ENCODE measurements at regions not wholly inside any gene's neighbourhood (a gene's known extent, or its start where the extent isn't known, plus 50 kb on each side); places are given as distances from the start of the nearest gene placed in this dataset.

DNA sequence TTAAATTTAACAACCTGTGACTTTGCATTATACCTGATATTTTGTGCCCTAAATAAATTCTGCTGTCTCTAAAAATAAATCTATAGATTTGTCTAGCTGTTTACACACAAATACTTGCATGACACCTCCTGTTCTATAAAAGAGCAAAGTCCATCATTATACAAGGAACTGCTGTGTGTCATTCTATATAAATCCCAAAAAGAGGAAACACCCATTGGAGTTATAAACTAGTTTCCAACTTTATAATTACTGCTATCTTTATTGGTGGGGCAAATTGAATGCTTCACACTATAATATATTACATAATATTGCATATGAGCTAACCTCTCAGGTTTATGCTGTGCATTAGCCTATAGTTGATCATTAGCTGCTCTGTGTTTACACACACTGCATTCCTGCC is 504.4 kb downstream of the SATB2 start:
- intact Hi-C loops (cut with DNase I) = no loop called here
- DNase-seq (ENCODE audit: low spot score) = no peak
- ATAC-seq = no peak

DNA sequence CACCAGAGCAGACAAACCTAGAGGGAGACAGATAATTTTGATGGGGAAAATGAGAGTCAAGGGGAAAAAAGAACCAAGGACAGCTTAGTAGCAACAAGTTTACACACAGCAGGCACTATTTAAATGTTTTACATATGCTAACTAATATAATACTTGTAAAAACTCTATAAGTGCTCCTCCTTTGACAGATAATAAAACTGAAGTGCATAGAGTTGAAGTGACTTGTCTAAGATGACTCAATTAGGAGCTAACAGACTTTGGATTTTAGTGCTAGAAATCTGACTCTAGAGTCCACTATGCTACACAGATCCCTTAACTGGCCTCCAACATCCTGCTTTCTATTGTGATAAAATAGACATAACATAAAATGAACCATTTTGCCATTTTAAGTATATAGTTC is 506.9 kb downstream of the SATB2 start:
- intact Hi-C loops (cut with DNase I) = no loop called here
- DNase-seq (ENCODE audit: low spot score) (no peak), ATAC-seq (no peak)

GRCh38 chr2:198945496-198945895 is 512.2 kb downstream of the SATB2 start:
- no peak for ATAC-seq
- intact Hi-C loops (cut with DNase I) = no loop called here
- no peak for DNase-seq (ENCODE audit: low spot score)

GRCh38 chr2:198930170-198930569 is 527.6 kb downstream of the SATB2 start:
- DNase-seq (ENCODE audit: low spot score) (no peak), ATAC-seq (no peak)
- intact Hi-C loops (cut with DNase I) = no loop called here

DNA sequence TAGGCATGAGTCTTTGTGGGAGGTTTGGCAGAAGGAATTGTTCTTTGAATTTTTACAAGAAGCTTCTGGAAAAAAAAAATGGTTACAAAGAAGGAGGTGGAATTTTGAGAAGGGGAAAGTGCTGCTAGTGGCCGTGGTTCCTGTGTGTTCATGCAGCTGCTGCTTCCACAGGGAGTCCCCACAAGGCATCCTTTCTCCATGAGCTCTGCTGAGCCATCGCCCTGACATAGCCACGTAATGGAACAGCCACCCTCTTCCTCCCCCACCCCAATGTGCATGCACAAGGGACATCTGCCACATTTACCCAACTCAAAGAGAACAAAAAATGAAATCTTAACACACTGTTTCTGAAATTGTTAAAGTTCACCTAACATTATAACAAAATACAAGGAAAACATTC is 529.7 kb downstream of the SATB2 start:
- ATAC-seq (no peak), DNase-seq (ENCODE audit: low spot score) (no peak)
- intact Hi-C loops (cut with DNase I) = no loop called here

DNA sequence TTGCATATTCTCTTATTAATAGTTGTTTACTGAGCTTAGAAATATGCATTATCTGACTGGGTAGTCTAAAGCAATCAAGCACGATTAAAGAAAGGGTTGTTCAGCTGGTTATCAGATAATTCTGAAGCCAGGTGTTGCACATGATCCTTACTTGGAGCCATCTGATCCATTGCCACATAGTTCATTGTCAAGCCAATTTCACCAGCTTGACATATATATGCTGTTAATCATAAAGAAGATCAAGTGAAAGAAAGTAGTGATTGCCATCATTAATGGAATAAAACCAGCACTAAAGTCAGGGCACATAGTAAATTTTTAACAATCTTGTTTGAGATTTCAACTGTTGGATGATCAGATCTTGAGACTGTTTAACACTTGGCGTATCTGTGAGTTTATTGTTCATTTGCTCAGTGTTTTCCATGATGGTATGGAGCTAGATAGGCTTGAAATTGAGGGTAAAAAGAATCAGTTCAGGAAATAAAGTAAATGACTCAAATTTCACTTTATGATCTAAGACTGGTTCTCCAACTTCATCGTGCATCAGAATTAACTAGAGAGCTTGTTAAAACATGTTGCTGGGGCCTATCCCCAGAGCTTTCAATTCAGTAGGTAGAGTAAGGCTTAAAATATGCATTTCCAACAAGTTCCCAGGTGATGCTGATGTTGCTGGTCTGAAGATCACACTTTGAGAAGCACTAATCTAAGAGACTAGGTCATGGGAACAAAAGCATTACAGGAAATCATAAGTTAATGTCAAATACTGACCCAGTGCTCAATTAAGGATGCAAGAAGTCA is 539.6 kb downstream of the SATB2 start:
- ATAC-seq = no peak
- intact Hi-C loops (cut with DNase I) = no loop called here
- DNase-seq (ENCODE audit: low spot score) = no peak

DNA sequence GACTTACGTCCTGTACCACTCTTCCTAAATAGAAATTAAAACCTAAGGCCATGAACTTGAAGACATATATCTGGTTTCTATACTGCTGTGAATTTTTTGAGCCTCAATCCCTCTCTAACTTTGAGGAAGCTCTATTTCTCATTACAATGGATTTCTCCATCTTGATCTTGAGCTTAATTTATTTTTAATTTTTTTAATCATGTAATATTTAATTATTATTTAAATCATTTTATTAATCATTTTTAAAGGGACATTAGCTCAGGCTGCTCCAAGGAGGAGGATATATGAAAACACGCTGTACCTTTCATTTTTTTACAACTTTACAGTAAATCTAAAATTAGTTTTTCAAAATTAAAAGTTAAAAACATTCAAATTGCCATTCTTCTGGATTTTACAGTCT is 540.5 kb downstream of the SATB2 start:
- intact Hi-C loops (cut with DNase I) = no loop called here
- DNase-seq (ENCODE audit: low spot score) (no peak), ATAC-seq (no peak)

DNA sequence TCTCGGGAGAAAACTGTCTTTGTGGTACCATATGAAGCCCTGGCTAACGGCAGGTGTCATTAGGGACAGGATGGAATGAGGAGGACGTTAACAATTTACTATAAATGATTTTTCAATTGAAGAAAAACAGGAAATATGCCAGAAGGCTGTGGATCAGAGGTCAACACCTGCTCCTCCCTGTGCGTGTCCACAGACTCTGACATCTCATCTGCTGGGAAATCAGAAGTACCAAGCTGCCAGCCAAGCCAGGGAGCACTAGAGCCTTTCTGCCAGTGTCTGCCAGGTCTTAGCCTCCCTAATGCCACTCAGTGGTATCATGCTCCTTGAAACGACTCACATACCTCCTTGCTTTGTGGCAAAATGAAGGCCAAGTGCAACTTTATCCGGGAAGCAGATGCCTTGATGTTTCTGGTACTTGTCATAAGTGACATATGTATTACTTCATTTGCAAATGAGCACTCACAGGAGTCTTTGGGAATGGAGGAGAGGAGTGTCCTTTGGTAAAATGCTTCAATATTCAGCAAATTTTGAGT is 541.1 kb downstream of the SATB2 start:
- ATAC-seq (no peak), DNase-seq (ENCODE audit: low spot score) (no peak)
- intact Hi-C loops (cut with DNase I) = no loop called here

- intact Hi-C loops (cut with DNase I) = no loop called here
- ATAC-seq (no peak), DNase-seq (ENCODE audit: low spot score) (no peak)
These were observed 544.2 kb downstream of the SATB2 start for GRCh38 chr2:198913394-198914152.

- DNase-seq (ENCODE audit: low spot score) (no peak), ATAC-seq (no peak)
- intact Hi-C loops (cut with DNase I) = no loop called here
These were observed 548.0 kb downstream of the SATB2 start for GRCh38 chr2:198909525-198910267.

GRCh38 chr2:198905881-198906612 is 551.7 kb downstream of the SATB2 start:
- ATAC-seq (no peak), DNase-seq (ENCODE audit: low spot score) (no peak)
- intact Hi-C loops (cut with DNase I) = no loop called here

DNA sequence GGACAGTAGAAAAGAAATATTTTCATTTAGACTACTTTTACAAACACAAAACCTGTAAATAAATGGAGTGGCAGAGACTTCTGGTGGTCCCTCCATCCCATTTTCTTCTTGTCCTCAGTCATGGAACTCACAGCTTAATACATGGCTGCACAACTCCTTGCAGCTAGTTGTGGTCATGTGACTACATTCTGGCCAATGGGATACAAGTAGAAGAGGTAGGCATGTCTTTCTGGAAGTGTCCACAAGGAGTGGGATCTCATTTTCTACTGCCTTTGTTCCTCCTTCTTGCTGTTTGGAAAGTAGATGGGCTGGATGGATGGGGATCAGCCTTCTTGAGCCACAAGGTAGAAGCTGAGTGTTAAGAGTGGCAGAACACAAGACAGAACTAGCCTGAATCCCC is 555.8 kb downstream of the SATB2 start:
- intact Hi-C loops (cut with DNase I) = no loop called here
- DNase-seq (ENCODE audit: low spot score) = no peak
- no peak for ATAC-seq

DNA sequence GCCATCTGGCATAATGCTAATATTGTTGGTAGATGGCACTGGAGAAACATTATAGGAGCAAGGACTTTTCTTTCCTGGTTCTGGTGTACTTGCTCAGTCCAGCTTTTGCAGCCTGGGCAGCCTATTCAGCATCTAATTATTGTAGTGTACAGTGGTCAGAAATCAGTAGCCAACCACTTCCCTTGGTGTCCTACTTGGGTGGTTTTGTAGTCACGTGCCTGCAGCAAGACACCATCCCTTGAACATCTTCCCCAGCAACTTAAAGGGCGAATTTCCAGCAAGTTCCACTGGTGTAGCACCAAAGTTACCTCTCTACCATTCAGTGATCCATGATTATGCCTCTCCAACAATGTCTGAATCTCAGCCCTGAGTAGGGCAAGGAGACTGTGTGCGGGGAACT is 557.6 kb downstream of the SATB2 start:
- no peak for ATAC-seq
- intact Hi-C loops (cut with DNase I) = no loop called here
- no peak for DNase-seq (ENCODE audit: low spot score)

- intact Hi-C loops (cut with DNase I) = no loop called here
- ATAC-seq (no peak), DNase-seq (ENCODE audit: low spot score) (no peak)
These were observed 567.2 kb downstream of the SATB2 start for GRCh38 chr2:198890490-198890889.

GRCh38 chr2:198883604-198884003 is 574.1 kb downstream of the SATB2 start:
- DNase-seq (ENCODE audit: low spot score) (no peak), ATAC-seq (no peak)
- intact Hi-C loops (cut with DNase I) = no loop called here

DNA sequence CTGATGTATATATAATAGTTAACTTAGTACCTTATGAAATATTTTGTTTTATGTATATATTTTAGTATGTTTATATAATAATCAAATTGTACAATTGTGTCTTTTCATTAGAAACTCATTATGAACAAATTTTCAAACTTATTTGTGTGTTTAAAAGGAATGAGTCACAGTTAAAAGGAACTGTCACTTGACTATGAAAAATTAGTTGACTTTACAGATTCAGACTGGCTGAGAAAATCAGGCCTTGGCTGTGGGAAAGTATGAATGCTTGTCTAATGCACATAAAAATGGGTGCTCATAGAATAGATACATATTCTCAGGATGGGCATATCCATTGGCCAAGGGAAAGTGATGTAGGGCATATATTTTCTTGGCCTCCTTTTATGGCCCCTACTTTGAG is 576.8 kb downstream of the SATB2 start:
- no peak for ATAC-seq
- intact Hi-C loops (cut with DNase I) = no loop called here
- DNase-seq (ENCODE audit: low spot score) = no peak

DNA sequence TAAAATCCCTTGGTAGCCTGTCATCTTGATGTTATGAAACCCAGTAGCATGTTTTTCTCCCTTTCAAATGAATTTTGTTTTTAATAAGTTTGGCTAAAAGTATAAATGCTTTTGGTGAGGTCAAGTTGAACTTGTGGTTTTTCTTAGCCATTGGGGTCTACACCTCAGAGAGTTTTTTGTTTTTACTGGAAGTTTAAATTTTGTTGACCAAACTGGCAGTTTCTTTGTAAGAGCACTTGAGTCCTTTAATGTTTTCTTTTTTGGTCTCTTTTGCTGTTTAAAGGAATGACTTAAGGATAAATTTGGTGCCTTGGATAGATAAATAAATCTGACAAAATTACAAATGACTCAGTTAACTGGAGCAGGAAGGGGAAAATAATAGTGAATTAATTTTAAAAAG is 577.3 kb downstream of the SATB2 start:
- no peak for DNase-seq (ENCODE audit: low spot score)
- no peak for ATAC-seq
- intact Hi-C loops (cut with DNase I) = no loop called here

DNA sequence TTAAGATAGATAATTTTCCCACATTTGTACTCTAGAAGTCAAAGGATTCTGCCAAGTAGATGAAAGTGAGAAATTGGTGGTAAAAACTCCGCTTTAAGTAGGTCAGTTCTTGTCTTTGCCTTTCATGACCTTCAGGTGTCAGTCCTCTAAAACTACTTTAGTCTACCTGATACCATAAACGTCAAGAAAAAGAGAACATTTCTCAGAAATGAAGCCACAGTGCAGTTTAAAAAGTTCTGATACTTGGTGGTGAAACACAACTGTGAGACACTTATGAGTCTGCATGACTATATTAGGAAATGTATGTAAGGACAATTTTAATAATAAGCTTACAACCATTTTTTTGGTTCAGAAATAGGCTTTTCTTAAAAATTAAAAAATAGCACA is 583.3 kb downstream of the SATB2 start:
- ATAC-seq (no peak), DNase-seq (ENCODE audit: low spot score) (no peak)
- intact Hi-C loops (cut with DNase I) = no loop called here
